Glomerular endothelial cell (primary cell): ENCODE measurements at regions not wholly inside any gene's neighbourhood (a gene's known extent, or its start where the extent isn't known, plus 50 kb on each side); places are given as distances from the start of the nearest gene placed in this dataset.
"Not testable (repeated sequence)": the region's sequence is repeated elsewhere in the genome, so short reads cannot be mapped to it uniquely, and the experiment has no call there.

Experiments
- DNase-seq: peaks from one replicate; pipeline ENCODE4 v3.0.0-alpha.2; 2011; ENCODE audit warnings: low read depth, low spot score; ENCODE audit errors: extremely low read depth

DNA sequence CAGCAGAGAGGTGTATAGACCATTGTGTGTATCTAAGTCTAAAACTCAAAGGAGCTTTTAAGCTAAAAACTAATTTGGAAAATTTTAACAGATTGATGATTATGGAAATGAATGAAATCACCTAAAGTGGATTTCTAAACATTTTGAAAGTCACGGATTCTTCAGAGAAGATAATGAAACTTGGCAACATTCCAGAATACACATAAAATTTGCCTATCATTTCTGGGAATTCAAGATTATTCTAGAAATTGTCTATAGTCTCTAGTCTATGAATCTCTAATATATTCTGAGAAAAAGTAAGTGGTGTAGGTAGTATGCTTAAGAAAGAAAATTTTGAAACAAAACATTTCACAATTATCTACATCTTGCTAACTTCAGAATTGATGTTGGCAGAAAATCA, 1117.9 kb upstream of the CNTN5 start:
- no peak for DNase-seq

DNA sequence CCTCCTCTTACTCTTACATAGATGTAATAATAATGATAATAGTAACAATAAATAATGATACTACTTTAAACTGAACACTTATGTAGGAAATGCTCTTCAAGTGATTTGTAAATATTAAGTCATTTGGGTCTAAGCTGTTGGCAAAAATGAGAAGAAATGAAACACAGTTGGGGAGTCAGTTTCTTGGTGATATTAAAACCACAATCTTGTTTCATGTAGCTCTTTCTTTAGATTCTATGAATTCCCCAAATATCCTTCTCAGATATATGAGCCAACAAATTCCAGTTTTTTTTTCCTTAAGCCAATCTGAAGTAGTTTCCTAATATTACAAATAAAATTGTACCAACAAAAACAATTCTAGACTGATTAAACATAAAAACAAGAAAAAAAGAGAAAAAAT, 1115.6 kb upstream of the CNTN5 start:
- no peak for DNase-seq

DNA sequence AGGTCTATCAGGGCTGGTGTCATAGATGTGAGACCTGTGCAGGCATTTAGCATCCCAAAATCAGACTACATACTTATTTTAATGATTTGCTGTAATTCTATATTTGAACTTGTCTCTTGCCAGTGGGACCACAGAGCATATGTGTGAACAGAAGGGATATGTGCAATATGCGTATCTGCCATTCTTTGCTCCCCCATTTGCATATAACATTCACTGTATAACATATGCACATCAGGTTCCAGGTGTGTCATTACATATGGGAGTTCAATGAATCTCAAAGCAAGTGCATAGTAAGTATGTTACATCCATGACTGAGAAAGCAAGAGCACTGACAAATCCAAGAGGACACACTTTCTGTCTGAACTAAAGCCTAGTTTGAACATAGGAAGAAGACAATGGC, 1115.1 kb upstream of the CNTN5 start:
- no peak for DNase-seq

DNA sequence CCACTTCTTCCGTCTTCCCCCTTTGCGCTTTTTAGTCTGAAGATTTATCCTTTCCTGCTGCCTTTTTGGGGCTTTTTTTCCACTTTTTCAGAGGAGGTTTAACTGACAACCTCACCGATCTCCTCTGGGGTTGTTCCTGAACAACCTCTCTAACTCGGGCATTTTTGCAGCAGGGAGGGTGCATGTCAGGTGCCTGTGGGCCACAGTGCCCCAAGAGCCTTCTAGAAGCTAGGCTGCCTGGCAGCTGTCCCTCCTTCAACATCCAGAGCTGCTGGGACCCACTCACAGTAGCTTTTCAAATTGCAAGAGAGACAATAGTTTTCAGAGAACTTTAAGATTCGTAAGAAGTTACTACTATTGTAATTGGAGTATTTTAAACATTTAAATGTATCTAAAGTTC, 1112.4 kb upstream of the CNTN5 start:
- DNase-seq = no peak

DNA sequence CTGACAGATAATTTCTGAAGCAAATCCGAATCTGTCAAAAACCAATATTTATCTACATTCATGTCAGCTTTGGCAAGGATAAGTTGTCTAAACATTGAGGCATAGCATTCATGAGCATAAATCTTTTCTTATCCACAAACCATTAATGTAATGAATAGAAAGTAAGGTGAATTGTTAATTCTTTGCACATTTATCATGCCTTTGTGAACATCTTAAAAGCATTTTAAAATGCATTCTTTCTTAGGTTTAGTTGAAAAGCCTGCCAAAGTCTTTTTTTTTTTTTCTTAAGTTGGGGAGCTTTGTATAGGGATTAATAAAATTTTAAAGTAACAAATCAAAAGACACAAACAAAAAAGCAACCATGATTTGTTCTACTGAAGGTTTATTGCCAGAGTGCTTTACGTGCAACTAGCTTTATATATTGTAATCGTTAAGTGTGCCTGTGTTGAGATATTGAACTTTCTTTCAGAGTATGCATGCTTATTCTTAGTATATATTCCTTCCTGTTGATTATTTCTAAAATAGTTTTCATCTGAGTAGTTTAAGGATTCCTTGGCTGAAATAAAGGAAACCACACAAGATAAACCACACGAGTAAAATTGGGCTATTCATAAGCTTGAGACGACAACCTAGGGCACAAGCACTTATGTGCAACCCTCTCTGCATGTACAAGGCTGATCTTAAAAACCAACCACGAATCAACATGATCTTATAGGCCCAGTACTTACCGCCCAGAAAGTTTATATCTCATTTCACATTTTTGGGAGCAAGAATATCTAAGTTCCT, 1110.9 kb upstream of the CNTN5 start:
- no peak for DNase-seq

DNA sequence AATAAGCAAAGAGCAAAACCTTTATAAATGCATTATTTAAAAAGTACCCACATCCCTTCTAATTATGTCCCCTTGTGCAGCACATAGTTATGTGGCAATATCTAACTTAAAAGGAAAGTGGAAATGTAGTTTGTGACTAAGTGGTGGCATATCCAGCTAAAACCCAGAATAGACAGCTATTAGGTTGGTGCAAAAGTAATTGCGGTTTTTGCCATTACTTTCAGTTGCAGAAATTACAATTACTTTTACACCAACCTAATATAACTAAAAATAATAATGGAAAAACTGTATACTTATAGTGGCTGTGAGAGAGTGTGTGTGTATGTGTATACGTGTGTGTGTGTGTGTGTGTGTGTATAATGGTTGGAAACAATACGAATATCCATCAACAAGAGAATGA, 1108.1 kb upstream of the CNTN5 start:
- no peak for DNase-seq

DNA sequence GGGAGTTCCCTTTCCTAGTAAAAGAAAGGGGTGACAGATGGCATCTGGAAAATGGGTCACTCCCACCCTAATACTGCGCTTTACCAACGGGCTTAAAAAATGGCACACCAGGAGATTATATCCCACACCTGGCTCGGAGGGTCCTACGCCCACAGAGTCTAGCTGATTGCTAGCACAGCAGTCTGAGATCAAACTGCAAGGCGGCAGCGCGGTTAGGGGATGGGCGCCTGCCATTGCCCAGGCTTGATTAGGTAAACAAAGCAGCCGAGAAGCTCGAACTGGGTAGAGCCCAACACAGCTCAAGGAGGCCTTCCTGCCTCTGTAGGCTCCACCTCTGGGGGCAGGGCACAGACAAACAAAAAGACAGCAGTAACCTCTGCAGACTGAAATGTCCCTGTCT, 1097.8 kb upstream of the CNTN5 start:
- not testable (repeated sequence) for DNase-seq

DNA sequence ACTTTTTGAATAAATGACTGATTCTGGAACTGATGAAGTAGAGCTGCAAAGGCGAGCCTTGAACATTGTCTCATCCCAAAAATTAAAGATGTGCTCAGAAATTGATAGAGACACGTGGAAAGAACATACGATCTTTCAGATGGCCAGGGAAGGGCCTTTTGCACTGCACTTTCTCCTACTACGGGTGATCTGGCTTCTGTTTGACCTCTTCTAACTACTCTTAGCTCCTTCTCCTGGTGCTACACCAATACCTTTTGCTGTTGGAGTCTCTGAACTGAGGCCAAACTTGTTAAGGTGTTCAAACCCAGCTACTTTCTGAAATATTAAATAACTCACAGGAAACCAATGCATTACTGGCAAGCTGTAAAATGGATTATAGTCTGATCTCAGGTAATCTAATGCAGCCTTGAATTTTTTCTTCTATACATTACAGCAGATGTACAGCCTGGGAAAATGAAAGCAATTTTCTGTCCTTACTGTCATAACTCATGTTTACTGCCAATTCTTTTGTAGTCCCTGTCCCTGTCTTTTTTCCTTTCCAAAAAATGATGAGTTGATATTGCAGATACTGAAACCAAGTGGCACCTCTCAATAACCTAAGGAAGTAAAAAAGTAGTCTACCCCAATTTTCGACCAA, 1086.1 kb upstream of the CNTN5 start:
- DNase-seq = no peak

DNA sequence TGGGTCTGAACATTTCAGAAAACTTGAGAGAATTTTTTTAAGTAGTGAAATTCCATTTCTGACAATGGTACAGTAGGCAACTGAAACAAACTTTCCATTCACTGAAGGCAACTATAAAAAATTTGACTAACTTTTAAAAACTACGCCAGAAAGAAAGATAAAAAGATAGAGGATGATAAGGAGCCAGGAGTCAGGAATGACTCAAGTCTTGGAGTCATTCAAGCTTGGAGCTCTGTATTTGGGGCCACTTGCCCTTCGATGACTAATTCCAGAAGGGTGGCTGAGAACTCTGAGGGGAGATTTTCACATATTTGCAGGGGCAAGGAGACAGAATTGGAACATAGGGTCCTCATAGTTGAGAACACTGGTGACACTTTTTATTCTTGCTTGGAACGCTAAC, 1083.2 kb upstream of the CNTN5 start:
- no peak for DNase-seq

DNA sequence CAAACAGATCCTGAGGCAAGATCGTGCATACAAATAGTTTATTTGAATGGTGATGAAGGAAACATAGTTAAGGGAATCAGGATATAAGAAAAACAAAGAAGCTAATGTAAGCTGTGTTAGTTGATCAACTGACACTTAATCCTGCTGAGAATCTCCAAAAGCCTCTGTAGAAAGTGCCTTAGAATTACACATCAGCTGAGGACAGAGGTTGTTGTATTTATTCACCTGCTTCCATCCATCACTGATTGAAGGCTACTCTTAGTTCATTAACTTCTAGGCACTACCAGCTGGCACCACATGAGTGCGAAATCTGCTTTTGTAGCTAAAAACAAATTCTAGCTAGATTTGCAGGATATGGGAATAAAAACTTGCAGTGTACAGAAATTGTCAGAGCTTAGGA, 1082.0 kb upstream of the CNTN5 start:
- no peak for DNase-seq

DNA sequence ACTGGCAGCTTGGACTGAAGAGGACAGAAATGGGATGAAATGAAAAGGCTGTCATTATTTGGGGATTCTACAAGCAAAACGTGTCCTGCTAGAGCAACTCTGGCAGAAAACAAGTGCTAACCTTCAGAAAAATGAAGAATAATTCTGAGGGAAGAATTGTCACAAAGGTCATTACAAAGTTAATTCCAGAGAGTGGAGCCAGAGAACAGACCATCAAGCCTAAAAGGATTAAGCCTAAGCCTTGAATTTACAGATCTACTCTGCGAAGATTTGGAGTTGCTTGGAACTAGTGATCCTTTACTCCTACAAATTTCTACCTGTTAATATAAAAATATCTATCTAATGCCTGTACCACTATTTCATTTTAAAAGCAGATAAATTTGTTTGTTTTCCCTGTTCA, 1077.3 kb upstream of the CNTN5 start:
- no peak for DNase-seq

DNA sequence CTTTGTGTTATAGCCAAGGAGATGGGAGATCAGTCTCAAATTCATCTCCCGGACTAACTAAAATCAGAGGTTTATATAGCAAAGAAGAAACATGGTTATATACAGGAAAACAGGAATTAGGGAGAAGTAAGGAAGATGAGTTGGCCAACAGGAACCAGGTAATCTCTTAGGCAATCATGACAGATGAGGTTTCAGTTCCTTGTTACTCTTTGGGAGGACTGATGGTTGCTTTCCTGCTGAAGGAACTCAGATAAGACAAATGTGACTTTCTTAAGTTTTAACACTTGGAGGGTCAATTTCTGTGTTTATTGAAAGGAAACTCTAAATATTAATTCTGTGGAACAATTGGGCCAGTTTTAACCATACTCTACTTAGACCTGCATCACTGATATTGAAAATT, 1072.0 kb upstream of the CNTN5 start:
- DNase-seq = no peak

DNA sequence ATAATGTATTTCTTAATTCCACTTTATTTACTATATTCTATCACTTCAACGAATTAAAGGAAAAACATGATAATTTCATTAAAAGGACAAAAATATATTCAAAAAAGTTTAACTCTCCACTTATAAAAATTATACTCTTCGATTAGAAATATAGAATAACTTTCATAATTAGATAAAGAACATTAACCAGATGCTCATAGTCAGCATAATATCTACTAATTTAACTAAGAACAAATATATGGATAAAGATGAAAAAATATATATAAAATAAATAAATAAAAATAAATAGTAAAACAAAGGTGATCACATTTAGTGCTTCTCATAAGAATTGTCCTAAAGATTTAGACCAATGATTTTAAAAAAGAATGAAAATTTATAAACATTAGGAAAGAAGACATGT, 1065.2 kb upstream of the CNTN5 start:
- DNase-seq = no peak

DNA sequence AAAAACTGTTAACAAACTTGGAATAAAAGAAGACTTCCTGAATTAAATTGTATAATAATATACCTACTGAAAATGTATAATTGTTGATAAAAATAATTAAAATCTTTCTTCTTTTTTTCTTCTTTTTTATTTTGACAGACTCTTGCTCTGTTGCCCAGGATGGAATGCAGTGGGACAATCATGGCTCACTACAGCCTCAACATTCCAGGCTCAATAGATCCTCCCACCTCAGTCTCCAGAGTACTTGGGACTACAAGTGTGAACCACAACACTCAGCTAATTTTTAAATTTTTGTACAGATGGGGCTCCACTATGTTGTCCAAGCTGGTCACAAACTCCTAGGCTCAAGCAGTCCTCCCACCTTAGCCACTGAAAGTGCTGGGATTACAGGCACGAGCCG, 1063.8 kb upstream of the CNTN5 start:
- no peak for DNase-seq

DNA sequence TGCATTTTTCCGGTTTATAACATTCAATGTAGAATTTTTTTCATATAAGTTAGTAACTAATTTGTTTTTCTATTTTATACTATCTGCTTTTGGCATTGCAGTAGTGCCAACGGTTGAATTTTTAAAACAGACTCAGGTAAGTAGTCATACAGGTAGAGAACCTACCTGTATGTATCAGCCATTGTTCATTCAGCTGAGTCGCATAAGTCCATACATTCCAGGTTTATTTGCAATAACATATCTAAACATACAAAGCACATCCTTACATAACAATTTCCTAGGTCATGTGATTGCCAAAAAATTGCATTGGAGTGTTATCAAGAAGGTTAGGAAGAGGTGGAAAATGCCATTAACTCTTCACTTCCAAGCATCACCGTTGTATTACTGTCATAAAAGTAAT, 1059.3 kb upstream of the CNTN5 start:
- no peak for DNase-seq

DNA sequence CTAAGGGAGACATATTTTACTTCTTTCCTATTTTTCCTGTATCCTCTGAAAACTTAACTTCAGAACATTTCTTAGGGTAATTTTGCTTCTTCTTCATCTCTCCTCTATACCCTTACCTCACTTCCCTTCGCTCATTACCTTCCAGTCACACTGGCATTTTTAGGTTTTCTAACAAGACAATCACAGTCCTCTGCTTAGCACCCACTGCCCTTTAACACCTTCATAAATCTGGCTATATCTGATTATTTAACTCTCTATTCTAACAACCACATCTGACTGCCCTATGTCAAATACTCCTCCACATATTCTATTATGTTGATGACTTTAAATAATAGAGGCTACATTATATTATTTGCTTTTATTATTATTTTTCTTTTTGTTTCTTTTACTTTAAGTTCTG, 1058.0 kb upstream of the CNTN5 start:
- no peak for DNase-seq

DNA sequence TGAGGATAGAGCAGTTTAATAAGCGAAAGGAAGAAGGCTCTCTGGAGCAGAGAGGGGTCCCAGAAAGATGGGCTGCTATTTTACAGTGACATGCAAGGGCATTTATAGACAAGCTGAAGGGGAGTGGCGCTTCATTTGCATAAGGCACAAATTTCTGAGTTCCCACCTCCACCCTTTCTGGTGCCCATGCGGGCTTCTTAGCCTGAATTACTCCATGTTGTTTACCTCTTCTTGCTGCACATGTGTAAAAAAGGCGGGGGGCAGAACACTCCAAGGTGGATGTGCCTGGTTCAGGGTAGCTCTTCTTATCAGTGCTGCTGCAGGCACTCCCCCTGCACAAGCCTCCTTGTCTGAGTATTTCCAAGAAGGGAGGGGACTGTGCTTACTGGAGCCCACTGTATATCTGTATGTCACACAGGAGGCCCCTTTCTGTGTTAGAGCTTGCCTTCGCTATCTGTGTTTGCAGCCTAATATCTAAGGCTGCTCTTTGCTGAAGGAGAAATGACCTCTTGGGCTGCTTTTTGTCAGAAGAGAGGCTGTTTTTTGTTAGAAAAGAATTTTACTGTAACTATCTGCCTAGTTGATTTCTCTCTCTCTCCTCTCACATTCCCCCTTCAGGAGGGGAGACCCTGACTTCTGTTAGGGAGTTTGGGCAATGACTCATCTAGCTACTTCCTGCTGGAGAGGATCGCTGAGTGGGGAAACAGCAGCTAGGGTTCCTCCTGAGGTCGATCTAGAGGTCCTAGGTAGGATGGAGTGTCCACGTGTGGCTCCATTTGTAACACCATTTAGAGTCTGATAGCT, 1057.0 kb upstream of the CNTN5 start:
- no peak for DNase-seq

DNA sequence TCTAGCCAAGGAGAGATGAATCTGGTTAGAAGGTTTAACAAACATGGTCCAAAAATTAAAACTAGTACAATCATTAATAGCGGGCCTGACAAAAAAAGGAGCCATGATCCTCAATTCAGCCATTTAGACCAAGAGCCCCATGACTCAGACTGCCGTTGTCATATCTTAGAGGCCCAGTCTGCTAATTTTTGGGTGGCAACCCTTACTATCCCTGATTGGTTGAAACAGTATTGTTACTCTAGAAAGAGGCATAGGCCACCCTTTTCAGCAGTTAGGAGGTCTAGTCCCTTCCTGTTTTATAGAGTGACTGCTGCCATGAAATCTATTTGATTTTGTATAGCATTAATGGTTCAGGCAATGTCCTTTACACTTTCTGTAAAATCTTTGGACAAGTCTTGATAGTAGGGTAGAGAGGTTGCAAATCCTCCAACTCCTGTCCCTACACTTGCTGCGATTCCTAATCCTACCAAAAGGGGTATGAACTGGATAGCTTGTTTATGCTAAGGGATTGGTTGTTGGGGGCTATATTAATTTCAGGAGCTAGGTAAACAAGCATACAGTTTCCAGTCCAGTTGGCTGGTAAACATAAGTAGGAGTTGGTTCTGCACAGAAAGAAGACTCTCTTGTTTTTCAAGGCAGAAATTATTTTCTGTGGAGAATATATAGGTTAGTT, 1056.3 kb upstream of the CNTN5 start:
- no peak for DNase-seq

DNA sequence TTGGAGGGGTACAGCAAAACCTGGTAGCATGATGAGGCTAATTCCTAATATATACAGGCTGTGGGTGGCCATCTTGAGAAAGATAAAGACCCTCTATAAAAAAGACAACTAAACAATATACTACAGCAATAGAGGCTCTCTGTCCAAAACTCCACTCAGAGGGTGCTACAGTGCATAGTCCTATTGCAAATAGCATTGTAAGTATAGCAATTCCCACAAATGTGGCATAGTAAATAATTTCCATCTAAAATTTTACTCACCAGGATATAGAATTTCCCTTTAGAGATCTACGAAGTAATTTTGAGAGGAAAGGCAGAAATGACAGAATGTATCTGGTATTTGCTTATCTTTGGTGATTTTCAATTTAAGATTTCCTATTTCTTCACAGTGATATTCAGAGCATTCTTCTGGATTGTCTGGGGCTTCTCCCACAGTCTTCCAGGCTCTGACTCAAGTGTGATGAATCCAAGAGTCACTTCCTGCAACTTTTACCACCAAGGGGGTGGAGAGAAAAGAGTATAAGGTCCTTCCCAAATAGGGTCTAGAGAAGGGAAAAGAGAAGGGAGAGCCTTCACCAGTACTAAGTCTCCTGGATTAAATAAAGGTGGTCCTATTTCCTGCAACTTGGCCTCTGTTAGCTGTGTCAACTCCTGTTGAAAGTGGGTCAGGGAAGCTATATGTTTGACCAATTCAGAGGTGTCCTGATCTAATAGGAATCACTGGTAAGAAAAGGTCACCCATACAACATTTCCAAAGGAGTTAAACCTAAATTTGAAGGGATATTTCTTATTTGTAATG, 1054.7 kb upstream of the CNTN5 start:
- DNase-seq = peak; percentile 88

DNA sequence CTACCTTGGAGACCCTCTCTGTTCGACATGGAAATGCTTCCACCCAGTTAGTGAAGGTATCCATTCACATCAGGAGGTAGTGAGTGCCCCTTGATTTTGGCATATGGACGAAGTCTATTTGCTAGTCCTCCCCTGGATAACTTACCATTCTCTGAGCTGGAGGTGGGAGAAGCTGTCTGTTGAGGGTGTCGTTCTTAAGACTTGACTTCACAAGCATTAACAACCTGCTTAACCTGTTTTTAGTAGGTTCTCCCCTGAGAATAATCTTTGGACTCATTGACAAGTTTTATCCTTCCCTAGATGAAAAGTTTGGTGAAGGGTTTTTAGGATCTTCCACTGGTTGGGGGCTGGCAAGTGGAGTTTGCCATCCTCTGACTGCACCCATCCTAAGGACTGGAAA, 1053.8 kb upstream of the CNTN5 start:
- DNase-seq = no peak

DNA sequence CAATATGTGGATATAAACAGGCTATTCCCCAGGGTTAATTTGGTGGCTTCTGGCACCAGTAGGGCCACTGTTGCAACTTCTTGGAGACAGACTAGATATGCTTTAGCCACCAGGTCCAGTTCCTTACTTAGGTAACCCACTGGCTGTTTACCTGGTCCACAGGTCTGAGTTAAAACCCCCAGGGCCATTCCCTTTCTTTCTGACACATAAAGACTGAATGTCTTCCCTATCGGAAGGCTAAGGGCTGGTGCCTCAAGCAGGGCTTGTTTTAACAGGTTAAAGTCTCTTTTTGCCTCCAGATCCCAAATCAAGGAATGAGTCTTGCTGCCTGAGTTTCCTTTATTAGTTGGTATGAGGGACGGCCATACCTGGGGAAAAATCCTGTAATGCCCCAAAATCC, 1052.7 kb upstream of the CNTN5 start:
- no peak for DNase-seq
